Right ventricle myocardium superior (tissue), 1 donor: ENCODE measurements at regions not wholly inside any gene's neighbourhood (a gene's known extent, or its start where the extent isn't known, plus 50 kb on each side); places are given as distances from the start of the nearest gene placed in this dataset.

Source experiments
- ATAC-seq: fragments of 200-7000 bp; cut with Tn5 transposase; one replicate; pipeline ENCODE4 v1.9.1; 2020; ENCODE audit warnings: mild to moderate bottlenecking; ENCODE audit not compliant: poor library complexity
- DNase-seq: peaks from one replicate; pipeline ENCODE4 v3.0.0-alpha.2; 2020
- intact Hi-C: fragments of 100-400 bp; cut with DNase I; formaldehyde crosslinking; loops from one replicate; pipeline ENCODE4 v1.11.2; 2022
- donor health status: DM: no; HTN: yes; CAD: no; lungs with severe emphysema.

- DNase-seq (no peak), ATAC-seq (no peak)
- intact Hi-C loops, result no loop called here
These were observed 195.4 kb downstream of the CDC5L start for GRCh38 chr6:44582930-44583329.

- no peak for DNase-seq
- intact Hi-C loops, result no loop called here
- no peak for ATAC-seq
These were observed 203.0 kb downstream of the CDC5L start for GRCh38 chr6:44590471-44590870.

DNA sequence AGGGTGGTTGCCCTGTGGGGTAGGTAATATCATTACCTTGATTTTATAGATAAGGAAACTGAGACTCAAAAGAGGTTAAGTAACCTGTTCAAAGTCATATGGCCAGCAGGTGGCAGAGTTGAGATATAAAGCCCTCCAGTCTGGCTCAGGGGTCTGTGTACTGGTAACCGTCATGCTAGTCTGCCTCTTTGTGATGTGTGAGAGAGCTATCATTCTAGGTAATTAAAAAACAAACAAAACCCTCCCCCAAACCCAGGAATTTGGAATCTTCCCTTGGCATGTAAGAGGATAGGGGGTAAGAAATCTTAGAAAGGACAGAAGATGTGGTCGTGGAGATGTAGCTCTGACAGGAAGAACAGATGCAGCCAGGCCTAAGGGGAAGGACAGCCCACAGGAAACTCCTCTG lies 206.0 kb downstream of the CDC5L start:
- no peak for DNase-seq
- intact Hi-C loops, result no loop called here
- ATAC-seq, result peak; percentile 60

DNA sequence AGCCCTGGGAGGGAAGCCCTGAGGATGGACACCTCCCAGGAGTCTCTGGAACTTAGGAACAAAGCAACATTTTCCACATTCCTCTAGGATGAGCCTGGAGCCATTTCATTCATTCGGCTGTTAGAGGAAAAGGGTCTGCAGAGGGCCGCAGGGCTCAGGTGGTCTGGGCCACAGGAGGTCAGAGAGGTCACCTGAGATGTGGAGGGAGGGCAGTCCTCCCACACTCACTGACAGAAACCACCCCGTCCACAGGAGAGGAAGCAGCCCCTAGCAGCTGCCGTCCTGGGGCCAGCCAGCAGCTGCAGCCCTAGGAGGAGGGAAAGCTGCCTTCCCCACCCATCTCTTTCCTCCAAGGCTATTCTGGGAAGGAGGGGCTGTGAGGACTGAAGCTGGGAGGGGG lies 207.0 kb downstream of the CDC5L start:
- intact Hi-C loops, result no loop called here
- ATAC-seq, result no peak

DNA sequence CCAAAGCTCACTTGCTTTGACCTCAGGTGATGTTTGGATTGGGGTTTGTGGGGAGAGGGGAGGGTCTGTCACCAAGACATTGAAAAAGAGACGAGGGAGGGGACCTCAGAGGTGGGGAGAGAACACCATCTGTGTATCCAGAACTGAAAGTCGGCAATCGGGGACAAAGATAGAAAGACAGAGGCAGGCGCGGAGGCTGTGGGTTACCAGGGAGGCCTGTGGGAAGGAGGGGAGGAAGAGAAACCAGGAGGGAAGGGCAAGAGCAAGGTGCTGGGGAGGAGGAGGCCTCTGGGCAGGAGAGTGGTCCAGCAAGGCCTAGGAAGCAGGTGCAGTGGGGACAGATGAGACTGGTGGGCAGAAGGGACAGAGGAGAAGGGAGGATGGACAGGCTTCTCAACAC lies 211.2 kb downstream of the CDC5L start:
- intact Hi-C loops, result no loop called here
- ATAC-seq (no peak), DNase-seq (no peak)

More for the DNA sequence above, 207.0 kb downstream of the CDC5L start:
- no peak for DNase-seq

DNA sequence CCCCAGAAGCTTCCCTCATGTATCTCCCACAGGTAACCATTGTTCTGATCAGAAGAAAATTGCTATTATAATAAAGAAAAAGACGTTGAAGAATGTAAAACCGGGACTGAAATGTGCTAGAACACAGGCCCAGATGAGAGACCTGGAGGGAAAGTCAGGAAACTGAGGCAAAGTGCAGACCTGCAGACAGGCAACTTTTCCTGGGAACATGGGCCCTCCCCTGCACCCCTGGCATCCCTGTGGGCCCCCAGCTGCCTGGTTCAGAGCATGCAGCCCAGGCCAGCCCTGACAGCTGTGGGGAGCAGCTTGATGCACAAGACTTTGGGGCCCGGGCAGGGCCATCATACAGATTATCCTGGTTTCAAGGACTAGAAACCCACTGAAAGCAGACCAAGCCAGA lies 212.2 kb downstream of the CDC5L start:
- intact Hi-C loops, result no loop called here
- DNase-seq, result no peak
- ATAC-seq, result no peak

DNA sequence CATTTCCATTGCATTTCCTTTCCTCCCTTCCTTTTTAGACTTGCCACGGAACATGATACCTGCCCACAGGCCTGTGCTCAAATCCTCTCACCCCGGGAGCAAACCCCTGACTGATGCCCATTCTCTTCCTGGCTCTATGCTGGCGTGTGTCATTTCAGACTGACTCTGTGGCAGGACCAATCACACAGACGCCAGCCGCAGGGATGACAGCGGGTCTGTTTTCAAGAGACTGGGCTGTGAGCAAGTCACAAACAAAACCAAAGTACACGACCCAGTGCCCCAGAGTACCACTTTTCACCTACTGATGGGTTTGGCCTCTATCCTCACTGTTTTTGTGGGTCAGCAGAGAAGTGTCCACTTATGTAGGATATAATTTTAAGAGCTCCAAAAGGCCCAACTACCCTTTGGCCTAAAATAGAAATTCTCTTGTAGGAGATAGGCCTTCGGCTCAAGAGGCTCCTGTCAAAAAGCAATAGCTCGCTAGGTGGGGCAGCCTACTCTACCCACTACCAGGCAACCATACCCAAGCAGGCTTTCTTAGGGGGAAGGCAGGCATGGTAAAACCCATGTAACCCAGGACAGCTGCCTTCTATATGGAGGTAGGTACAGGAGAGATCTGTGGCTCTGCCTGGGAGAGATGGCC lies 215.7 kb downstream of the CDC5L start:
- DNase-seq (no peak), ATAC-seq (peak; percentile 63)
- intact Hi-C loops, result no loop called here

GRCh38 chr6:44606504-44606903 lies 219.0 kb downstream of the CDC5L start:
- intact Hi-C loops, result no loop called here
- DNase-seq (no peak), ATAC-seq (peak; percentile 53)

GRCh38 chr6:44606976-44607375 lies 219.5 kb downstream of the CDC5L start:
- intact Hi-C loops, result no loop called here
- DNase-seq, result no peak
- ATAC-seq, result no peak

GRCh38 chr6:44608175-44608574 lies 220.7 kb downstream of the CDC5L start:
- DNase-seq (no peak), ATAC-seq (no peak)
- intact Hi-C loops, result no loop called here

DNA sequence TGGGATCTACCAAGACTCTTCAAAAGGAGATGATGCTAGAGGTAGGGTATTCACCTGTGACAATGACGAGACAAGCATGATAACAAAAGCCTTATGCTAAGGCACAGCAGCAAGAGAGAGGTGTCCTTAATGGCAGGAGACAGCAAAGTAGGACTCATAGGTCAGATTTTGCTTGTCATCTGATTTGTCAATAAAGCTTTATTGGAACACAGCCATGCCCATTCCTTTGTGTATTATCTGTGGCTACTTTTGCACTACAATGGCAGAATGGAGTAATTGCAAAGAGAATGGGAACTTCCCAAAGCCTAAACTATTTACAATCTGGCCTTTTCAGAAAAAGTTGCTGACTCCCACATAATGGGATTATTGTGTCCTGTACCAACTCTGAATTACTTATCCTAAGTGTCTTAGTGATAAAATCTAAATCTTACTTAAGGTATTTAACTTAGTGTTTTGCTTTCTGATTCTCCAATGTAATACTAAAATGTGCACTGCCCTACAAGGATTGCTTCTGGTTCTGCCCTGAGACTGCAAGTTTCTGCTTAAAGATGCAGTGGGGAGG lies 221.6 kb downstream of the CDC5L start:
- intact Hi-C loops, result no loop called here
- no peak for DNase-seq
- no peak for ATAC-seq

DNA sequence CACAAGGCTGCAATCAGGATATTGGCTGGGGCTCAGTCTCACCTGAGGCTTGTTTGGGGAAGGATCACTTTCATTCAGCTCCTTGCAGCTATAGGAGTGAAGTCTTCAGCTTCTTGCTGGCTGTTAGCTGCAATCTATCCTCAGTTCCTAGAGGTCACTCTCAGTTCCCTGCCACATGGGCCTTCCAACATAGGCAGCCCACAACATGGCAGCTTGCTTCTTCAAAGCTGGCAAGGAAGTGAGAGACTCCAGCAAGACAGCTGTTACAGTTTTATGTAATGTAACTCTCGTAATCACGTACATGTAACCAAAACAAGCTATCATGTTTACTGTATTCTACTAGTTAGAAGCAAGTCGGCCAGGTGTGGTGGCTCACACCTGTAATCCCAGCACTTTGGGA lies 226.9 kb downstream of the CDC5L start:
- DNase-seq, result no peak
- intact Hi-C loops, result no loop called here
- ATAC-seq, result no peak

GRCh38 chr6:44615621-44616020 lies 228.1 kb downstream of the CDC5L start:
- ATAC-seq (no peak), DNase-seq (no peak)
- intact Hi-C loops, result no loop called here

DNA sequence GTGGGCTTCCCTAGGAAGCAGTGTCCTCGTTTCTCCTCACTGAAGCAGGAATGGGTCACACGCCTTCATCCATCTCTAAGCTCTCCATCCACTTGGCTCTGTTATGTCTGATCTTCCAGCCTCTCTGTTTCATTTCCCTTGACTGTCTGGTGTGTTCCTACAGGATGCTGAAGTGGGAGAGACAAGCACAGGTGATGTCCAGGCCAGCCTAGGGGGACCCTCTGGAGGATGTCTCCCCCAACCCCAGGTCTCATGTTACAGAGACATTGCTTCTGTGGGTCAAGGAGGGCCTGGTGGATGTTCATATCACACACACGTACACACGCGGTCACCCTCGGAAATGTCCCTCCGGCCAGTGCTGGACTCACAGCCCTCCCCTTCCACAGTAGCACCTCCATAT lies 229.9 kb downstream of the CDC5L start:
- ATAC-seq, result no peak
- no peak for DNase-seq
- intact Hi-C loops, result no loop called here

GRCh38 chr6:44618371-44618770 lies 230.9 kb downstream of the CDC5L start:
- intact Hi-C loops, result no loop called here
- DNase-seq (no peak), ATAC-seq (peak; percentile 27)

DNA sequence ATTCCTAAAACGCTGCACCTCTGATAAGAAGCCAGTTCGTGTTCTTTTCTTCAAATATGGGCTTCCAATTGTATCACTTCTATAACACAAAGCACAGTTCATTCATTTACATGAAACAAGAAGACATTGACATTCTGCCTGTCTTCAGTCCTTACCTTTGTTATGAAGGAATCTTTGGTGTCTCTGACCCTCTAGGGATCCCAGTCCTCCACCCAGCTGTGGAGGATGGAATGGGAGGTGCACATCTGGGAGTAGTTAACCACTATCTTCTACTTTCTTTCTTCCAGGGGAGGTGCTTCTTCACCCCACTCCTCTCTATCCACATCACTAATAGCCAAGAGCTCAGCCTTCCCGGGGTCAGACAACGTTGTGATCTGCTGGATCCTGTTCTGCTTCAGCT lies 233.4 kb downstream of the CDC5L start:
- intact Hi-C loops, result no loop called here
- ATAC-seq (no peak), DNase-seq (no peak)

- DNase-seq (no peak), ATAC-seq (no peak)
- intact Hi-C loops, result no loop called here
These were observed 234.3 kb downstream of the CDC5L start for GRCh38 chr6:44621846-44622245.

DNA sequence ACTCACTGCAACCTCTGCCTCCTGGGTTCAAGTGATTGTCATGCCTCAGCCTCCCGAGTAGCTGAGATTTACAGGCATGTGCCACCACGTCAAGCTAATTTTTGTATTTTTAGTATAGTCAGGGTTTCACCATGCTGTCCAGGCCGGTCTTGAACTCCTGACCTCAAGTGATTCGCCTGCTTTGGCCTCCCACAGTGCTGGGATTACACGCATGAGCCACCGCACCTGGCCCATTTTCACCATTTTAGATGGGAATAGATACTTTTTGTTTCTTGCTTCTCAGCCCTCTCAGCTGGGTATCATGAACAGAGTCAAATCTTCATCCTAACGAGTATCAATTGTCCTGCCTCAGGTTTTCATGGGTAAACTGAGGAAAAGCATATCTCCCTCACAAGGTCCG lies 235.0 kb downstream of the CDC5L start:
- DNase-seq (no peak), ATAC-seq (no peak)
- intact Hi-C loops, result no loop called here

GRCh38 chr6:44622956-44623355 lies 235.4 kb downstream of the CDC5L start:
- DNase-seq (no peak), ATAC-seq (no peak)
- intact Hi-C loops, result no loop called here

DNA sequence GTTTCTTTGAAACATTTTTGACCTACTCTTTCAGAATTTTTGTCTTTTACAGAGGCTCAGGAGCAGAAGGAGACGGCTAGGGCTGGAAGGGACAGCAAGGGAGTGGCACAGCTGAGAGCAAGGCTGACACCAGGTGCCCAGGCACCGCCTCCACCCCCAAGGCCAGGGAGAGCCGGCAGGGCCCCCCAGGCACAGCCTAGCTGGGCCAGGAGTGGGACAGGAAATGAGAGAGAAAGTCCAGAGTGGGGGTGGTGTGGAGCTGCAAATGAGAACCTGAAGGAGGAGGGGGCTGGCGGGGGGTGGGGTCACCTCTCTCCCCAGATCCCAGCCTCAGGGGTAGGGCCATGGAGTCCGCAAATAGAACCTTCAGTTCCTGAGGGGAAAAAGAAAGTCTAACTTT lies 236.7 kb downstream of the CDC5L start:
- ATAC-seq, result no peak
- intact Hi-C loops, result no loop called here
- DNase-seq, result no peak

- intact Hi-C loops, result no loop called here
- no peak for DNase-seq
- no peak for ATAC-seq
These were observed 237.5 kb downstream of the CDC5L start for GRCh38 chr6:44624936-44625573.
